IMR-90 (cell line): ENCODE measurements at regions not wholly inside any gene's neighbourhood (a gene's known extent, or its start where the extent isn't known, plus 50 kb on each side); places are given as distances from the start of the nearest gene placed in this dataset.

ENCODE experiments used
- ATAC-seq: fragments of 200-7000 bp; cut with Tn5 transposase; 2 replicates; pipeline ENCODE4 v1.9.1; 2020; ENCODE audit warnings: low read depth, mild to moderate bottlenecking, moderate library complexity
- BruUV-seq: library from RNA; stranded (reverse); fragments of 400-500 nt; replicated peaks from 2 replicates; lab custom pipeline; 2021; lab: Mats Ljungman, UMichigan
- CTCF ChIA-PET: fragments of 300-600 bp; formaldehyde crosslinking; extraction: SDS; loops from one replicate; lab custom pipeline; 2021; ENCODE audit warnings: antibody characterized with exemption; lab: Yijun Ruan, JAX
- POLR2A ChIA-PET: fragments of 300-600 bp; sonication (Branson Sonifier 250); formaldehyde crosslinking; loops from one replicate; lab custom pipeline; 2022; ENCODE audit warnings: antibody characterized with exemption; ENCODE audit not compliant: unreplicated experiment; lab: Charles Lee
- DNase-seq: peaks from one replicate; pipeline ENCODE4 v3.0.0; 2013
- H2AFZ ChIP-seq: replicated peaks from 2 replicates; pipeline ENCODE3; 2013; ENCODE audit warnings: low read length, mild to moderate bottlenecking; ENCODE audit not compliant: poor library complexity
- H2AK5ac ChIP-seq: 2 replicates; pipeline ENCODE4 v1.6.1; 2013; ENCODE audit warnings: low read depth, low read length, inconsistent platforms
- H2AK9ac ChIP-seq: replicated peaks from 2 replicates; pipeline ENCODE3; 2013; ENCODE audit warnings: mild to moderate bottlenecking, low read depth, low read length, moderate library complexity; ENCODE audit not compliant: poor library complexity
- H2BK120ac ChIP-seq: 2 replicates; pipeline ENCODE4 v1.6.1; 2013; ENCODE audit warnings: low read depth, low read length, inconsistent platforms
- H2BK15ac ChIP-seq: 3 replicates; pipeline ENCODE4 v1.6.1; 2013; ENCODE audit warnings: low read depth, low read length, inconsistent platforms
- H2BK20ac ChIP-seq: 2 replicates; pipeline ENCODE4 v1.6.1; 2013; ENCODE audit warnings: low read depth, mild to moderate bottlenecking, inconsistent platforms, low read length, moderate library complexity
- H2BK5ac ChIP-seq: 2 replicates; pipeline ENCODE4 v1.6.1; 2013; ENCODE audit warnings: mild to moderate bottlenecking, low read depth, low read length, inconsistent platforms; ENCODE audit not compliant: poor library complexity, severe bottlenecking
- H3K14ac ChIP-seq: replicated peaks from 2 replicates; pipeline ENCODE4 v1.6.1; 2013; ENCODE audit warnings: low read depth, low read length, inconsistent platforms
- H3K18ac ChIP-seq: 2 replicates; pipeline ENCODE4 v1.6.1; 2013; ENCODE audit warnings: low read depth, low read length, control low read depth
- H3K23ac ChIP-seq: 2 replicates; pipeline ENCODE4 v1.6.1; 2013; ENCODE audit warnings: low read depth, low read length, inconsistent platforms
- H3K27ac ChIP-seq: 2 replicates; pipeline ENCODE4 v1.5.1; 2013; ENCODE audit warnings: mild to moderate bottlenecking, control low read depth, low read length; ENCODE audit not compliant: insufficient read depth
- H3K27me3 ChIP-seq: 2 replicates; pipeline ENCODE4 v1.6.1; 2013; ENCODE audit warnings: low read length; ENCODE audit not compliant: control insufficient read depth, insufficient read depth
- H3K36me3 ChIP-seq: 2 replicates; pipeline ENCODE4 v1.6.1; 2013; ENCODE audit warnings: low read length, mixed read lengths; ENCODE audit not compliant: control insufficient read depth, insufficient read depth
- H3K4ac ChIP-seq: 2 replicates; pipeline ENCODE4 v1.6.1; 2013; ENCODE audit warnings: low read depth, low read length, inconsistent platforms
- H3K4me1 ChIP-seq: 2 replicates; pipeline ENCODE4 v1.6.1; 2013; ENCODE audit warnings: low read length, mixed read lengths; ENCODE audit not compliant: control insufficient read depth, insufficient read depth
- H3K4me2 ChIP-seq: 2 replicates; pipeline ENCODE4 v1.6.1; 2013; ENCODE audit warnings: low read depth, mild to moderate bottlenecking, control low read depth, low read length, moderate library complexity
- H3K4me3 ChIP-seq: 2 replicates; pipeline ENCODE4 v1.5.1; 2013; ENCODE audit warnings: low read depth, mild to moderate bottlenecking, control low read depth, low read length, moderate library complexity; ENCODE audit not compliant: insufficient read depth
- H3K56ac ChIP-seq: 2 replicates; pipeline ENCODE4 v1.6.1; 2013; ENCODE audit warnings: low read length, inconsistent platforms; ENCODE audit not compliant: insufficient read depth; ENCODE audit errors: extremely low read depth
- H3K79me1 ChIP-seq, 2 experiments: 2 replicates each; pipeline ENCODE4 v1.6.1; 2013; ENCODE audit warnings: low read length in 2 of 2, inconsistent platforms in 1 of 2, low read depth in 1 of 2
- H3K9ac ChIP-seq: 2 replicates; pipeline ENCODE4 v1.6.1; 2013; ENCODE audit warnings: low read depth, low read length, control low read depth
- H3K9me1 ChIP-seq: 2 replicates; pipeline ENCODE4 v1.6.1; 2013; ENCODE audit warnings: low read length, inconsistent platforms; ENCODE audit not compliant: insufficient read depth
- H3K9me3 ChIP-seq: 2 replicates; pipeline ENCODE4 v1.6.1; 2013; ENCODE audit warnings: low read length; ENCODE audit not compliant: control insufficient read depth, insufficient read depth
- H4K20me1 ChIP-seq: 2 replicates; pipeline ENCODE4 v1.6.1; 2013; ENCODE audit warnings: low read length, inconsistent platforms; ENCODE audit not compliant: insufficient read depth
- H4K5ac ChIP-seq: 2 replicates; pipeline ENCODE4 v1.6.1; 2013; ENCODE audit warnings: mild to moderate bottlenecking, low read depth, low read length, control low read depth
- H4K8ac ChIP-seq, 2 experiments: 2 replicates each; pipeline ENCODE4 v1.6.1; 2013; ENCODE audit warnings: low read depth in 2 of 2, low read length in 2 of 2, control low read depth in 1 of 2, inconsistent platforms in 1 of 2
- H4K91ac ChIP-seq: 2 replicates; pipeline ENCODE4 v1.6.1; 2013; ENCODE audit warnings: low read depth, low read length, inconsistent platforms; ENCODE audit not compliant: insufficient read depth
- BHLHE40 ChIP-seq: fragments of 150-350 bp; IDR thresholded peaks from 2 replicates; pipeline ENCODE4 v1.6.1; 2016; ENCODE audit warnings: mild to moderate bottlenecking, low read depth, low read length
- CEBPB ChIP-seq: IDR thresholded peaks from 2 replicates; pipeline ENCODE4 v1.6.1; 2012; ENCODE audit warnings: low read depth, low read length, improper control_type of control experiment
- CHD1 ChIP-seq: IDR thresholded peaks from 2 replicates; pipeline ENCODE4 v1.6.1; 2012; ENCODE audit warnings: low read depth, low read length, improper control_type of control experiment
- FOS ChIP-seq: fragments of 150-350 bp; IDR thresholded peaks from 2 replicates; pipeline ENCODE4 v1.6.1; 2016; ENCODE audit warnings: low read depth, low read length
- MXI1 ChIP-seq: IDR thresholded peaks from 2 replicates; pipeline ENCODE4 v1.6.1; 2012; ENCODE audit warnings: low read depth, mild to moderate bottlenecking, low read length, moderate library complexity, borderline replicate concordance
- NFE2L2 ChIP-seq: fragments of 150-350 bp; IDR thresholded peaks from 2 replicates; pipeline ENCODE4 v1.6.1; 2016; ENCODE audit warnings: low read depth, mild to moderate bottlenecking, low read length
- POLR2A ChIP-seq: IDR thresholded peaks from 2 replicates; pipeline ENCODE4 v1.6.1; 2012; ENCODE audit warnings: mild to moderate bottlenecking, low read depth, low read length
- RAD21 ChIP-seq: IDR thresholded peaks from 2 replicates; pipeline ENCODE4 v1.6.1; 2012; ENCODE audit warnings: low read length, improper control_type of control experiment
- RCOR1 ChIP-seq: IDR thresholded peaks from 2 replicates; pipeline ENCODE4 v1.6.1; 2012; ENCODE audit warnings: mild to moderate bottlenecking, low read length, improper control_type of control experiment; ENCODE audit not compliant: insufficient replicate concordance
- RFX5 ChIP-seq: IDR thresholded peaks from 2 replicates; pipeline ENCODE4 v1.8.0; 2012; ENCODE audit warnings: low read depth, mild to moderate bottlenecking, low read length, moderate library complexity
- SMC3 ChIP-seq: fragments of 150-350 bp; IDR thresholded peaks from 2 replicates; pipeline ENCODE4 v1.6.1; 2016; ENCODE audit warnings: low read depth, mild to moderate bottlenecking, antibody characterized with exemption, low read length, moderate library complexity
- WGBS, 2 experiments: methylation state at CpG; one replicate each; pipeline versions ENCODE4 v1.1.5 to v1.1.7; 2013; ENCODE audit warnings: missing lambda C conversion rate in 2 of 2; ENCODE audit not compliant: insufficient read length in 1 of 2; ENCODE audit errors: extremely low coverage in 2 of 2; 5-methylcytosine and 5-hydroxymethylcytosine counted together
- dilution Hi-C: fragments of 300-500 bp; cut with HindIII; formaldehyde crosslinking; loops from one replicate; pipeline ENCODE4 v1.14.3; 2018; ENCODE audit warnings: low sequenced_read_pairs; ENCODE audit not compliant: unreplicated experiment
- in situ Hi-C: fragments of 300-500 bp; cut with MboI; formaldehyde crosslinking; loops from 3 replicates; pipeline ENCODE4 v1.14.3; 2019; ENCODE audit warnings: low sequenced_read_pairs, inconsistent platforms, mixed read lengths
- intact Hi-C: fragments of 100-400 bp; cut with micrococcal nuclease; formaldehyde crosslinking; loops from 2 replicates; pipeline ENCODE4 v1.10.0; 2022
- TF ChIP-seq, protein P1 (sequence below): fragments of 150-350 bp; IDR thresholded peaks from 2 replicates; pipeline ENCODE4 v1.6.1; 2017; ENCODE audit warnings: mild to moderate bottlenecking, antibody characterized with exemption, low read length, low read depth
- TF ChIP-seq, protein P2 (sequence below): conservative IDR thresholded peaks from 2 replicates; pipeline ENCODE4 v1.5.1; 2012; ENCODE audit warnings: mild to moderate bottlenecking, low read depth, low read length, improper control_type of control experiment
- TF ChIP-seq, protein P3 (sequence below): fragments of 150-350 bp; IDR thresholded peaks from 2 replicates; pipeline ENCODE4 v1.6.1; 2016; ENCODE audit warnings: low read depth, mild to moderate bottlenecking, low read length, moderate library complexity, borderline replicate concordance

DNA sequence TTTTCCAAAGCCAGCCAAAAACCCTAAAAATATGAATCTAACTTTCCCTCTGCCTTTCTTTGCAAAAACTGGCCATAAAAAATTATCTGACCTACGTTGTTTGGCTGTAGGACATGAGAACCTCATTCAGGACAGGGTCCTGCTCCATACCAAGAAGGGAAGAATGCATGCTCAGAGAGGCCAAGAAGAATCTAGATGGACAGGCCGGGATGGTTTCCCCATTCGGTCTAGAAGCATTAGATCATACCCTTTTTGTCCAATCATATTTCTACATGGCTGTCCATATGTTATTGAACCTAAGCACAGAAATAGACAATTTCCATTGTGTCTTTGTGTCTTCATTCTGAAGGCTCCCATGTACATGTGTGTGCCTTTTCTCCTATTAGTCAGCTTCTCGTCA lies 2120.4 kb upstream of the PIK3C3 start:
- Histone ChIP-seq H3K9me3 (no peaks in the 10 kb centered on the region), H3K4me1 (no peaks in the 10 kb centered on the region), H3K14ac (no peak overlapping the region), H4K5ac (no peak overlapping the region), H4K91ac (no peak overlapping the region), H2BK5ac (no peak overlapping the region), H3K9ac (no peak overlapping the region), H3K27ac (no peak overlapping the region), H3K27me3 (no peaks in the 10 kb centered on the region), H3K56ac (no peak overlapping the region), H2AK9ac (no peak overlapping the region), H3K4me2 (no peak overlapping the region), H2AFZ (no peak overlapping the region), H2BK15ac (no peak overlapping the region), H2AK5ac (no peak overlapping the region), H3K23ac (no peak overlapping the region), H4K20me1 (no peaks in the 10 kb centered on the region), H2BK120ac (no peak overlapping the region), H3K4me3 (no peak overlapping the region), H3K4ac (no peak overlapping the region), H3K36me3 (no peaks in the 10 kb centered on the region), H4K8ac (no peak overlapping the region), H3K18ac (no peak overlapping the region), H2BK20ac (no peak overlapping the region), H3K9me1 (no peaks in the 10 kb centered on the region), H3K79me1 (no peaks in the 10 kb centered on the region)
- BruUV-seq = no TSS peak
- intact Hi-C loops = no loop called here
- in situ Hi-C loops = no loop called here
- dilution Hi-C loops = no loop called here
- POLR2A ChIA-PET = no interaction called here
- ATAC-seq (no peak), DNase-seq (no peak)
- TF ChIP-seq BHLHE40 = no peak
- no peak for TF ChIP-seq CEBPB
- TF ChIP-seq FOS = no peak
- TF ChIP-seq, protein P1, sequence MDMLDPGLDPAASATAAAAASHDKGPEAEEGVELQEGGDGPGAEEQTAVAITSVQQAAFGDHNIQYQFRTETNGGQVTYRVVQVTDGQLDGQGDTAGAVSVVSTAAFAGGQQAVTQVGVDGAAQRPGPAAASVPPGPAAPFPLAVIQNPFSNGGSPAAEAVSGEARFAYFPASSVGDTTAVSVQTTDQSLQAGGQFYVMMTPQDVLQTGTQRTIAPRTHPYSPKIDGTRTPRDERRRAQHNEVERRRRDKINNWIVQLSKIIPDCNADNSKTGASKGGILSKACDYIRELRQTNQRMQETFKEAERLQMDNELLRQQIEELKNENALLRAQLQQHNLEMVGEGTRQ = no peak
- TF ChIP-seq RCOR1 = no peak
- no peak for TF ChIP-seq MXI1
- TF ChIP-seq POLR2A = no peak
- no peak for TF ChIP-seq CHD1
- TF ChIP-seq, protein P2, sequence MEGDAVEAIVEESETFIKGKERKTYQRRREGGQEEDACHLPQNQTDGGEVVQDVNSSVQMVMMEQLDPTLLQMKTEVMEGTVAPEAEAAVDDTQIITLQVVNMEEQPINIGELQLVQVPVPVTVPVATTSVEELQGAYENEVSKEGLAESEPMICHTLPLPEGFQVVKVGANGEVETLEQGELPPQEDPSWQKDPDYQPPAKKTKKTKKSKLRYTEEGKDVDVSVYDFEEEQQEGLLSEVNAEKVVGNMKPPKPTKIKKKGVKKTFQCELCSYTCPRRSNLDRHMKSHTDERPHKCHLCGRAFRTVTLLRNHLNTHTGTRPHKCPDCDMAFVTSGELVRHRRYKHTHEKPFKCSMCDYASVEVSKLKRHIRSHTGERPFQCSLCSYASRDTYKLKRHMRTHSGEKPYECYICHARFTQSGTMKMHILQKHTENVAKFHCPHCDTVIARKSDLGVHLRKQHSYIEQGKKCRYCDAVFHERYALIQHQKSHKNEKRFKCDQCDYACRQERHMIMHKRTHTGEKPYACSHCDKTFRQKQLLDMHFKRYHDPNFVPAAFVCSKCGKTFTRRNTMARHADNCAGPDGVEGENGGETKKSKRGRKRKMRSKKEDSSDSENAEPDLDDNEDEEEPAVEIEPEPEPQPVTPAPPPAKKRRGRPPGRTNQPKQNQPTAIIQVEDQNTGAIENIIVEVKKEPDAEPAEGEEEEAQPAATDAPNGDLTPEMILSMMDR = no peak
- TF ChIP-seq, protein P3, sequence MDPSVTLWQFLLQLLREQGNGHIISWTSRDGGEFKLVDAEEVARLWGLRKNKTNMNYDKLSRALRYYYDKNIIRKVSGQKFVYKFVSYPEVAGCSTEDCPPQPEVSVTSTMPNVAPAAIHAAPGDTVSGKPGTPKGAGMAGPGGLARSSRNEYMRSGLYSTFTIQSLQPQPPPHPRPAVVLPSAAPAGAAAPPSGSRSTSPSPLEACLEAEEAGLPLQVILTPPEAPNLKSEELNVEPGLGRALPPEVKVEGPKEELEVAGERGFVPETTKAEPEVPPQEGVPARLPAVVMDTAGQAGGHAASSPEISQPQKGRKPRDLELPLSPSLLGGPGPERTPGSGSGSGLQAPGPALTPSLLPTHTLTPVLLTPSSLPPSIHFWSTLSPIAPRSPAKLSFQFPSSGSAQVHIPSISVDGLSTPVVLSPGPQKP = no peak
- TF ChIP-seq NFE2L2 = no peak
- no peak for TF ChIP-seq RFX5
- no peak for TF ChIP-seq SMC3
- no peak for TF ChIP-seq RAD21
- WGBS, 2 experiments = no CpG with 5 or more reads among the region's 4 CpGs
- CTCF ChIA-PET = interaction anchor here (0.7 kb wide), 1 partner anchor 28 kb away, joined by 3 read pairs; no protein-coding TSS in a partner anchor
